SK-N-MC (cell line): ENCODE measurements at regions not wholly inside any gene's neighbourhood (a gene's known extent, or its start where the extent isn't known, plus 50 kb on each side); places are given as distances from the start of the nearest gene placed in this dataset.

ENCODE experiments used
- EZH2 ChIP-seq: fragments of 200-600 bp; sonication (generic); IDR thresholded peaks from one replicate; pipeline ENCODE4 v1.6.1; 2017; ENCODE audit warnings: antibody characterized with exemption
- POLR2AphosphoS5 ChIP-seq: IDR thresholded peaks from 2 replicates; pipeline ENCODE4 v1.6.1; 2012; ENCODE audit warnings: mild to moderate bottlenecking, low read depth, low read length, borderline replicate concordance

GRCh38 chr14:35218963-35219362 is 73.2 kb upstream of the PSMA6 start:
- TF ChIP-seq POLR2AphosphoS5: no peak
- no peak for TF ChIP-seq EZH2
